ENCODE measurements at regions not wholly inside any gene's neighbourhood (a gene's known extent, or its start where the extent isn't known, plus 50 kb on each side); places are given as distances from the start of the nearest gene placed in this dataset.

DNA sequence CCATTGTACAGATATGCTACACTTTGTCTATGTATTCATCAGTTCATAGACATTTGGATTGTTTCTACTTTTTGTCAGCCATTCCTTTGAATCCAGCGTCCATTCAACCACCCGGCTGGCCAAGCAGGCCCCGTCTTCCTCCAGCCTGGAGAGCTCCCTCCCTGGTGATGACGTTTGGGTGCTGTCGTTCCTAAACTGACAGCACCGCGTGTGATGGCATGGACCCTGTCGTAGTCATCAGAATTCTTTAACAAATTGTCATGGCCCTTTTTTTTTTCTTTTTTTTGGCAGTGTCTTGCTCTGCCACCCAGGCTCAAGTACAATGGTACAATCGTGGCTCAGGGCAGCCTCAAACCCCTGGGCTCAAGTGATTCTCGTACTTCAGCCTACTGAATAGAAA, 138.6 kb upstream of the ERRFI1 start:
- no peak for TF ChIP-seq POLR2A (IDR thresholded peaks at IDR 0.05)
- TF ChIP-seq, protein P1, sequence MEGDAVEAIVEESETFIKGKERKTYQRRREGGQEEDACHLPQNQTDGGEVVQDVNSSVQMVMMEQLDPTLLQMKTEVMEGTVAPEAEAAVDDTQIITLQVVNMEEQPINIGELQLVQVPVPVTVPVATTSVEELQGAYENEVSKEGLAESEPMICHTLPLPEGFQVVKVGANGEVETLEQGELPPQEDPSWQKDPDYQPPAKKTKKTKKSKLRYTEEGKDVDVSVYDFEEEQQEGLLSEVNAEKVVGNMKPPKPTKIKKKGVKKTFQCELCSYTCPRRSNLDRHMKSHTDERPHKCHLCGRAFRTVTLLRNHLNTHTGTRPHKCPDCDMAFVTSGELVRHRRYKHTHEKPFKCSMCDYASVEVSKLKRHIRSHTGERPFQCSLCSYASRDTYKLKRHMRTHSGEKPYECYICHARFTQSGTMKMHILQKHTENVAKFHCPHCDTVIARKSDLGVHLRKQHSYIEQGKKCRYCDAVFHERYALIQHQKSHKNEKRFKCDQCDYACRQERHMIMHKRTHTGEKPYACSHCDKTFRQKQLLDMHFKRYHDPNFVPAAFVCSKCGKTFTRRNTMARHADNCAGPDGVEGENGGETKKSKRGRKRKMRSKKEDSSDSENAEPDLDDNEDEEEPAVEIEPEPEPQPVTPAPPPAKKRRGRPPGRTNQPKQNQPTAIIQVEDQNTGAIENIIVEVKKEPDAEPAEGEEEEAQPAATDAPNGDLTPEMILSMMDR (IDR thresholded peaks at IDR 0.05): no peak
- 86% methylated on average over 10 of the region's 10 CpGs for WGBS (ENCODE audit: insufficient coverage, low coverage, low lambda C conversion rate, missing lambda C conversion rate)
- no peaks in the 10 kb centered on the region for H3K27me3 ChIP-seq
- H3K9me3 ChIP-seq: no peaks in the 10 kb centered on the region
- H3K27ac ChIP-seq: no peak overlapping the region
- ATAC-seq: no peak
- no peak overlapping the region for H3K4me3 ChIP-seq
- H3K36me3 ChIP-seq: no peaks in the 10 kb centered on the region
- intact Hi-C loops (cut with DNase I): no loop called here
- peaks cover 0 to 14% (median 4%) of the 10 kb centered on the region in 4 donors for H3K4me1 ChIP-seq
- DNase-seq: no peak

DNA sequence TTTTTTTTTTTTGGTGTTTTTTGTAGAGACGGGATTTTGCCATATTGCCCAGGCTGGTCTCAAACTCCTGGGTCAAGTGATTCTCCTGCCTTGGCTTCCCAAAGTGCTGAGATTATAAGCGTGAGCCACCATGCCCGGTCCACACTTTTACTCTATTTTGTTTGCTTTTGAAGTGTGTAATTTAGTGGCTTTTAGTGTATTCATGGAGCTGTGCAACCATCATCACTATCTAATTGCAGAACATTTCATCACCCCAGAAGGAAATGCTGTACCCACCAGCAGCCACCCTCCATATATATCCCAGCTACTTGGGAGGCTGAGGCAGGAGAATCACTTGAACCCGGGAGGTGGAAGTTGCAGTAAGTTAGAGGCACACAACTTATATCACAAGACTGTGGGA, 136.9 kb upstream of the ERRFI1 start:
- intact Hi-C loops (cut with DNase I): no loop called here
- no peak for ATAC-seq

DNA sequence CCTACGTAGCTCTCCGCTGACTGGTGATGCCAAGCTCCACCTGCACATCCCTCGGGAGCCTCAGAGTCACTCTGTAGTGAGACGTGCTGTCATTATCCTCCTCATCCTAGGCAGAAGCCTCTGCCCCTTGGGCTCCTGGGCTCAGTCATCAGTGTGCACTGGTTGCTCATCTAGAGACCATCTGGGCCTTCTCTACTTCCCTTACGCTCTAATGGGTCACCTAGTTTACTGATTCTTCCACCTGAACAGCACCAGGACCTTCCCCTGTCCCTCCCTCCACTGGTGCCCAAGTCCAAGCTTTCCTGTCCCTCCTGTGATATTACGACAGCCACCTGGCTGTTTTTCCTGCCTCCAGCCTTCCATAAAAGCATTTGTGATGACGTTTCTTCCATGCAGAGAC, 136.1 kb upstream of the ERRFI1 start:
- no peaks in the 10 kb centered on the region for H3K36me3 ChIP-seq
- H3K27me3 ChIP-seq: no peaks in the 10 kb centered on the region
- peak in 1 of 3 donors; percentile 71 for DNase-seq
- 66% methylated on average over 6 of the region's 7 CpGs for WGBS (ENCODE audit: insufficient coverage, low coverage, low lambda C conversion rate, missing lambda C conversion rate)
- peaks cover 0 to 5% (median 0%) of the 10 kb centered on the region in 4 donors for H3K4me1 ChIP-seq
- no peak for TF ChIP-seq POLR2A (IDR thresholded peaks at IDR 0.05)
- TF ChIP-seq, protein P1 (IDR thresholded peaks at IDR 0.05): no peak
- H3K27ac ChIP-seq: no peak overlapping the region
- H3K9me3 ChIP-seq: no peaks in the 10 kb centered on the region
- peak; percentile 45 to 79 (median 66) for ATAC-seq
- intact Hi-C loops (cut with DNase I): no loop called here
- H3K4me3 ChIP-seq: no peak overlapping the region

More for the DNA sequence above, 136.9 kb upstream of the ERRFI1 start:
- Histone ChIP-seq H3K4me1 (peaks cover 0 to 5% (median 0%) of the 10 kb centered on the region in 4 donors), H3K36me3 (no peaks in the 10 kb centered on the region), H3K27ac (no peak overlapping the region), H3K4me3 (no peak overlapping the region), H3K9me3 (no peaks in the 10 kb centered on the region), H3K27me3 (no peaks in the 10 kb centered on the region)
- WGBS (ENCODE audit: insufficient coverage, low coverage, low lambda C conversion rate, missing lambda C conversion rate): 85% methylated on average over 2 of the region's 4 CpGs
- DNase-seq: no peak
- TF ChIP-seq, protein P1 (IDR thresholded peaks at IDR 0.05): no peak
- TF ChIP-seq POLR2A (IDR thresholded peaks at IDR 0.05): no peak

DNA sequence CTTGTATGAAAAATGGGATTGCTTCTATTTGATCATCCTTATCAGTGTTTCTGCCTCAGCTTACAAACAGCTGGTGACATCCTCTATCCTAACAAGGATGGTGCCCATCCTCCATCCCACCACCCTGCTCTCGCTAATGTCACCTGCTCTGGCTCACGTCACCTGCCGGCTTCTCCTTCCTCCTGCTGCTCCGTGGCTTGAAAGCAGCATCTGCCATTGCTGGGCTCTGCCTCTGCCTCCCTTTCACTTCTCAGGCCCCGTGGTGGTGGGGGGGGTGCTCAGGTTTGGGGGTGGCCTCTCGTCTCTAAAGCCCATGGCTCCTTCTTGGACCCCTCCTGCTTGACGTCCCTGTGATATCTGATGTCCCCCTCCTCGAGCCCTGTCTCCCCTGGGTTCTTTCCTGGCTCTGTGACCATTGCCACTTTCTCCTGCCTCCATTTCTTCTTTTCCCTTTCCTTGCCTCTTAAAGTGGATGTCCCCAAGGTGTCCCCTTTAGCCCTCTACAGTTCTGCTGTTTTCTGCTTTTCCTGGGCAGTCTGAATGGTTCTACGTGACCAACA, 135.5 kb upstream of the ERRFI1 start:
- H3K4me3 ChIP-seq: no peak overlapping the region
- H3K27ac ChIP-seq: no peak overlapping the region
- ATAC-seq (no peak), DNase-seq (no peak)
- intact Hi-C loops (cut with DNase I): no loop called here
- no peaks in the 10 kb centered on the region for H3K9me3 ChIP-seq
- 67% methylated on average over 6 of the region's 9 CpGs for WGBS (ENCODE audit: insufficient coverage, low coverage, low lambda C conversion rate, missing lambda C conversion rate)
- peaks cover 0 to 3% (median 0%) of the 10 kb centered on the region in 4 donors for H3K4me1 ChIP-seq
- H3K27me3 ChIP-seq: no peaks in the 10 kb centered on the region
- TF ChIP-seq, protein P1 (IDR thresholded peaks at IDR 0.05): no peak
- no peak for TF ChIP-seq POLR2A (IDR thresholded peaks at IDR 0.05)
- no peaks in the 10 kb centered on the region for H3K36me3 ChIP-seq
